ENCODE measurements at regions not wholly inside any gene's neighbourhood (a gene's known extent, or its start where the extent isn't known, plus 50 kb on each side); places are given as distances from the start of the nearest gene placed in this dataset.

GRCh38 chr6:164062872-164063271 is 648.4 kb downstream of the QKI start (continued):
- no peak for TF ChIP-seq ZBTB33 (IDR thresholded peaks at IDR 0.05; ENCODE audit: extremely low read depth, insufficient replicate concordance, low read length)
- TF ChIP-seq FOSL1 (IDR thresholded peaks at IDR 0.05; ENCODE audit: low read depth) = no peak
- no peak for TF ChIP-seq EGR1 (IDR thresholded peaks at IDR 0.05; ENCODE audit: low read depth)
- no peak for TF ChIP-seq RAD21 (IDR thresholded peaks at IDR 0.05; ENCODE audit: low read depth)
- no peak for TF ChIP-seq EZH2phosphoT487 (IDR thresholded peaks at IDR 0.05; ENCODE audit: borderline replicate concordance)
- no peak for TF ChIP-seq ATF3 (IDR thresholded peaks at IDR 0.05)
- TF ChIP-seq SP1 (IDR thresholded peaks at IDR 0.05; ENCODE audit: low read depth) = no peak

GRCh38 chr6:164057876-164058275 is 643.4 kb downstream of the QKI start:
- BruUV-seq (replicated peaks) = no TSS peak
- no peak for ATAC-seq
- Histone ChIP-seq H3K27ac (ENCODE audit: low read depth, low read length) (no peak overlapping the region), H3K4me2 (ENCODE audit: low read length) (no peak overlapping the region), H2AFZ (ENCODE audit: low read depth, low read length, poor library complexity, severe bottlenecking) (no peak overlapping the region), H3K9me3 (ENCODE audit: control insufficient read depth in 1 of 2, insufficient read depth in 1 of 2, low read depth in 1 of 2, low read length in 2 of 2) (no peaks in the 10 kb centered on the region), H3K4me3 (replicated peaks in 1 of 2; ENCODE audit: low read depth in 1 of 2, low read length in 2 of 2) (no peak overlapping the region), H3K4me1 (ENCODE audit: control insufficient read depth in 1 of 2, insufficient read depth in 2 of 2, low read length in 2 of 2) (no peaks in the 10 kb centered on the region), H3K79me2 (ENCODE audit: insufficient read depth, low read length) (no peaks in the 10 kb centered on the region), H3K27me3 (ENCODE audit: insufficient read depth, low read length) (no peaks in the 10 kb centered on the region), H3K9ac (ENCODE audit: low read length) (no peak overlapping the region), H3K36me3 (ENCODE audit: control insufficient read depth in 1 of 2, insufficient read depth in 2 of 2, low read length in 2 of 2) (no peaks in the 10 kb centered on the region), H4K20me1 (ENCODE audit: insufficient read depth) (no peaks in the 10 kb centered on the region), H3K9me2 (ENCODE audit: insufficient read depth) (no peaks in the 10 kb centered on the region)
- intact Hi-C loops (cut with micrococcal nuclease) = no loop called here
- ChIA-PET POLR2A (no interaction called here), CTCF (no interaction called here), RAD21 (ENCODE audit: low non-redundant PET in 1 of 2, low total read pairs in 2 of 2, uncharacterized antibody in 2 of 2, unreplicated experiment in 2 of 2) (no interaction called here)
- DNase-seq (ENCODE audit: low read depth, low spot score) = no peak
- TF ChIP-seq ATF3 (IDR thresholded peaks at IDR 0.05) = no peak
- no peak for TF ChIP-seq ELF1 (IDR thresholded peaks at IDR 0.05; ENCODE audit: borderline replicate concordance, low read depth)
- no peak for TF ChIP-seq SP1 (IDR thresholded peaks at IDR 0.05; ENCODE audit: low read depth)
- no peak for TF ChIP-seq CTCF (IDR thresholded peaks at IDR 0.05 in 2 of 3, conservative IDR thresholded peaks at IDR 0.05 in 1 of 3; ENCODE audit: borderline replicate concordance in 1 of 3, insufficient read depth in 1 of 3, low read depth in 2 of 3, low read length in 2 of 3)
- TF ChIP-seq CBX3 (IDR thresholded peaks at IDR 0.05; ENCODE audit: low read depth) = no peak
- TF ChIP-seq CEBPB (IDR thresholded peaks at IDR 0.05; ENCODE audit: low read depth) = no peak
- TF ChIP-seq ZNF274 (IDR thresholded peaks at IDR 0.05; ENCODE audit: low read depth, low read length) = no peak
- TF ChIP-seq POLR2A (IDR thresholded peaks at IDR 0.05; ENCODE audit: borderline replicate concordance, extremely low read depth, insufficient read depth, insufficient read length) = no peak
- TF ChIP-seq RAD21 (IDR thresholded peaks at IDR 0.05; ENCODE audit: low read depth) = no peak
- TF ChIP-seq ZFX (IDR thresholded peaks at IDR 0.05) = no peak
- no peak for TF ChIP-seq SRF (IDR thresholded peaks at IDR 0.05; ENCODE audit: low read depth)
